ACHN (cell line): ENCODE measurements at regions not wholly inside any gene's neighbourhood (a gene's known extent, or its start where the extent isn't known, plus 50 kb on each side); places are given as distances from the start of the nearest gene placed in this dataset.

Experiments
- DNase-seq: peaks from one replicate; pipeline ENCODE4 v3.0.0-alpha.2; 2015
- in situ Hi-C: cut with HindIII; loops from 2 replicates; pipeline ENCODE4 v1.10.0; 2017; ENCODE audit warnings: low sequenced_read_pairs, low pct_ligation_motif_present, low pct_unique_long_range_greater_than_20kb

DNA sequence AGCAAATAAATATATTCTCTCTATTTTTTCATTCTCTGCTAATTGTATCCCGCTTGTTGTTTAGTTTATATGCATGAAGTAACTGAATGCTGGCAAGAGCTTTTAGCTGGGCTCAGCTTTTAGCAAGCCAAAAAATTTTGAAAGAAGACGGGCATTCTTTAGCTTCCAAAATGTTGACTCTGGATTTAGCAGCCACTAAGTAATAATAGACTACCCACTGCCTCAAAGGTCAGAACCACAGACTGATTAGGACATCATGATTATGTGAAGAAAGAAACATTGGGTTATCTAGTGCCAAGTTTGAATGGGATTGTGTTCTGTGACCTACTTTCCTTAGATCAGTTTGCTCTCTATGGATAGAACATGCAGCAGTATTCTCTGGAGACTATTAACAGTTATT is 80.3 kb upstream of the DPH5 start:
- in situ Hi-C loops: no loop called here
- no peak for DNase-seq

DNA sequence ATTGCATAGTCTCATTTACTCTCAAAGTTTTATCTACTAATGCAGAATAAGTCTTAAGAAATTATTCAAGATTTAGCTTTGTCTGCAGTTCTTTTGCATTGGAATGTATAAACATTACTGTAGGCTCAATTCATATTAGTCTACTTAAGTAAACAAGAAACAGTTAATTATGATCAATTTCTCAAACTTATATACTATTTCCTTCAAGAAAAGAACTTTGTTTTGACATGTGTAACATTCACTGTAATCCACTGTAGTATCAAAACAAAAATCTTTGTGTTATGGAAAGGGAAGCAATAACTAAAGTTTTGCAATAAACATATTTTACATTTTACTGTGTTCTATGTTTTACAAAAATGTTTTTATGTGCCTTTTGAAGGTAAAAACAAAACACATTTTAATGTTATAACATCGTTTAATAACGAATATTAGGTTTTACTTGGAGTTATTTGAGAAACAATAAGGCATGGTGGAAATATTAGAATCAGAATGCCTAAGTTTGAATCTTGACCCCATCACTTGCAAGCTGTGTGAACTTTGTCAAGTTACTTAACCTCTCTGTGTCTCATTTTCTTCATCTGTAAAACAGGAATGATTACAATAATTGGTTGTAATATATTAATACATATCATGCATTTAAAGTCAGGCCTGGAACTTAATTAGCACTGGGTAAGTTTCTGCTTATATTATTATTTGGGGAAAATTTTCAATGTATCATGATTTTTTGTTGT is 77.0 kb upstream of the DPH5 start:
- no peak for DNase-seq
- in situ Hi-C loops: no loop called here

DNA sequence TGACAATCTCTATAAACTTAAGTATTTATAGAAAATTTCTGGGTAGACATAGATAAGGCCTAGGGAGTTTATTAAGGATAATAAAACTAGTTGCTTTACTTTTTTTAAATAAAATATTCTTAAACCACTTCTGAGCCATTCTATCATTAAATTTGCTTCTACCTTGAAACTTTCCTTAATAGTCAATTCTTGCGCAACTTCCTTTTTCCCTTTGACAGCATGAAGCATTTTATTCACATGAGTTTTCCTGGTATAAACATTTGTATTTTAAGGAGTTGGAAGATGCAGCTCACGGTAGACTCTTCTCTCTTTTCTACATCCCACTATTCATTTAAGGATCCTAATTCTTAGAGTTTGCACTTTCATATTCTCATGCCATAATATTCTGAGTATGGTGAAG is 75.8 kb upstream of the DPH5 start:
- in situ Hi-C loops: no loop called here
- DNase-seq: no peak

DNA sequence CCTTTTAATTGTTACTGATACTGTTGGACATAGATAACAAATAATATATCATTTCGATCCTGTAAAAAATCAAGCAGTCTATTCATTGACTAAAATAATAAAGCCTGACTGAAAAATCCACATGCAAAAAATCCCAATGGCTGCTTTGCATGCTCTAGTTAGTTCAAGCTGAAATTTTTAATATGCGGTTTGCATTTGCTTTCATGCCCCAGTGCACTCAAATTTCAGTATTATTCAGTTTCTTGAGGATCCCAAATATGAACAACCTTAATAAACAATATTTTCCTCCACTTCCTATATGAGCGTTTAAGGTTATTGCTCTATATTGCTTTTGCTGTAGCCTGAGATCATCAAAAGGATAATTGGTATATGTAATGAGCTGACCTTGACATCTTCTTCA is 75.1 kb upstream of the DPH5 start:
- in situ Hi-C loops: no loop called here

DNA sequence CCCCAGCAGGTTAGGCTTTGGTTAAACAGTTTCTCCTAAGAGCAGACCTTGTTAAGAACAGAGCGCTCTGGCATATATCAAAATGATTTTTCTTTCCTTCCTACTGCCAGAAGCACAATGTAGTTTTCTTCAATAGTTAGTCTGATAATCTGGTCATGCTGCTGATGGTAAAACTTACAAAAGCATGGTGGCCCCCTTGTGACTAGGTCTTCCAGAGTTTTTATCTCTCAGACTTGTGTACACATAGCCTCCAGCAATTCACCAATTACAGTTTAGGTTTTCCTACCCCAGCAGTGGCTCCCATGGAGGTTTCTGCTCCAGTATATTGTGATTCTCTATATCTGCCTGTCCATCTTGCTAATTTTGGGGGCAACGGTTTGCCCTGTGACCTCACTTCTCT is 73.3 kb upstream of the DPH5 start:
- no peak for DNase-seq
- in situ Hi-C loops: no loop called here

More for the DNA sequence above, 75.1 kb upstream of the DPH5 start:
- DNase-seq: no peak

DNA sequence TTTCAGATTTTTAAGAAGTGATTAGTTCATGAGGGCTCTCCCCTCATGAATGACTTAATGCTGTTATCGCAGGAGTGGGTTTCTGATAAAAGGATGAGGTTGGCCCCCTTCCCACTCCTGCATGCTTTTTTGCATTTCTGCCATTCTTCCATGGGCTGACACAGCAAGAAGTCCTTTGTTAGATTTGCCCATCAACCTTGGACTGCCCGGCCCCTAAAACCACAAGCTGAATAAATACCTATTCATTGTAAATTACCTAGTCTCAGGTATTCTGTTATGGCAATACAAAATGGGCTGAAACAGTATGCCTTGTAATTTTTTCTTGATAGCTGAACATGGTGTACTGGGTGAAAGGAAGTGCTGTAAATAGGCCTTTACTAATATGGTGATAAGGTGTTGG is 72.7 kb upstream of the DPH5 start:
- in situ Hi-C loops: no loop called here

DNA sequence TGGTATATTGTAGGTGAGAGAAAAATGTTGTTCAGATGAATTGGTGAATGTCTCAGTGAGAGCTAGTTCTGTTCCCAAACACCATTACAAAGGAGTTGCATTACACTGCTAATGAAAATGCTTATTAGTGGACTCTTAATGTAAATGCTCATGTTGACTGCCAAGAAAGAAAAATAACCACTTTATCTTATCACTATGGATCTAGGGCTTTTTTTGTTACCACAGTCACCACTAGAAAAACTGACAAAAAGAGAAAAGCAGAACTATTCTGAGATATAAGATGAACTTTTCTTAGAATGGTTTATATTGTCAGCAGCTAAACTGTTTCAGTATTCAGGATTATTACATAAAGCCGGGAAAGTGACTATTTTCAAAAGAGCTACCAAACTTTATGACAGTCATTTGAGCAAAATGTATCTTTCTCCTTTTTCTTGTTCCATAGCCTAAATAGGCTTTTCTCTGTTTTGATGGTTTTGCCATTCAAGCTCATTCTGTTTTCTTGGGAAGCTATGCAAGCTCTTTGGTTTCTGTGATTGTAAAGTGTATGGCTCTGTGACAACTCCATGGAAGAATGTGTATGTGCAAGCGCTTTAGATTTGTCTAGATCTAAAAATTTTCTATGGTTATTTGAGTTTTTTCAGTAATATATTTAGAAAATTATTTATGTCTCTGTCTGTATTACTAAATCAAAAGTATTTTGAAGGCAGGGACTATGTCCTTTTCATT is 64.2 kb upstream of the DPH5 start:
- in situ Hi-C loops: no loop called here
- DNase-seq: no peak

More for the DNA sequence above, 72.7 kb upstream of the DPH5 start:
- DNase-seq: no peak

DNA sequence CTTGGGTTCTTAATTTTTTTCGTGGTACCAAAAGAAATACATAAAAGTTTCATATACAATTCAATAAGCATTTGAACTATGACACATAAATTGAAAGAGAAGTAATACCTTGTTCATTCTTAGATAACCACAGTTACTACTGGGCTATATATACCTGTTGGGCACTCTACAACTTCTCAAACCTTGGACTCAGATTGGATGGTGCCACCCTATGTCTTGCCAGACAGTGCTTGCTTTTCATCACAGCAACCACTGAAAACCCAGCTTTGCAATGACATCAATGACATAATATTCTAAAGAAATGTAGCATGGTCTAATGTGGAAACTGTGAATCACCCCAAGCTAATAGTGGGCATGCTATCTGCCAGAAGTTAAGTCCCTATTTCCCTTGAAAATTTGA is 62.8 kb upstream of the DPH5 start:
- DNase-seq: no peak
- in situ Hi-C loops: no loop called here

DNA sequence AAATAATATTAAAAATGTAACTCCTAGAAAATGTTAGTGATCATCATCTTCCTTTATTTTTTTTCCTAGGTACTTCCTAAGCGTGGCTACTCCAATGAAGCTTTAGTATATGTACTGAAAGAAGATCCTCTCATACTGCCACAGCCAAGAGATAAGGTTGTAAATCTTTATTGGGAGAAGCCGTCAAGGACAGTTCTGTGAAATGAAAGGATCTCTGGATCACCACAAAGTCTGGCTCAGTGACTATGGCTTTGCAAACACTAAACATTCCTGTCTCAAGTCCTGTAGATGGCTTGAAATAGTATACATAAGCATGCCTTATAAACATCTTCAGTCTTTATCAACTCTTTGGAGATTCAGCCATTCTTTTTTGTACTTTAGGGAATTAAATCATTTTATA is 61.2 kb upstream of the DPH5 start:
- in situ Hi-C loops: no loop called here
- DNase-seq: no peak

DNA sequence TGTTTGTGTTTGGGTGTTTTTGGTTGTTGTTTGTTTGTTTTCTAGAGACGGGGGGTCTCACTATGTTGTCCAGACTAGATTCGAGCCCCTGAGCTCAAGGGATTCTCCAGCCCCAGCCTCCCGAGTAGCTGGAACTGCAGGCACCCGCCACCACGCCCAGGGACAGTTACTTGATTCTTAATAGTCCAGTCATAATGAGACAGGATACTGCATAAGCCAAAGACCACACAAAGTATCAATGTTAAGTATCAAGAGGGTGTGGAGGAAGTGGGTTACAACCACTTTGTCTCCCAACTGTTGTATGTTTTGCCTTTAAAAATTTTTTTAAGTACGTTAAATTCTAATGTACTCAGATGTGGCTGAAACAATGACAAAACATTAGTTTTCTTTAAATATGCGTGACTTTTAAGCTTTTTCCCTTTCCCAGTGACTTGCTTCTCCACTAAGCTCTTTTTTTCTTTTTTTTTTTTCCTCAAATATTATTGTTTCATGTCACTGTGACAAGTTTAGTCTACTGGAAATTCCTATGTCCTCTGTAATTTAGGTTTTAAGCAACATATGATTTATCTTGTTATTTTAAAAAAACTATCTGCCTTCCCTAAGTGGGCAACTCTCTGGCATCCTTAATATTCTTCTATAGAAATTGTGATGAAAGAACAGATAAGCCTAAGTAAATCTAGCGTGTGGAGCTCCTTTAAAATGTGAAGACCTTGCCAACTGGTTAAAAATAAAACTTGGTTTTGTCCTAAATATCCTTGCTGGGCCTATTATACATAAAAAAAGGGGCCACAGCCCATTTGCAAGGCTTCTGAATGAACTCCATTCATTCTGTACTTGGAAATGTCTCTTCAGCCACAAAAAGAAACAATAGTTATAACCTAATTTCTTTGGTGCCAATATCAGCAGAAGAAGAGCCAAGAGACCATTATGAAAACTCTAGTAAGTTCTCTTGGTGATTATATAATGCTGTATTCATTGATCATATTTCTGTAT is 56.2 kb upstream of the DPH5 start:
- in situ Hi-C loops: no loop called here
- DNase-seq: no peak

DNA sequence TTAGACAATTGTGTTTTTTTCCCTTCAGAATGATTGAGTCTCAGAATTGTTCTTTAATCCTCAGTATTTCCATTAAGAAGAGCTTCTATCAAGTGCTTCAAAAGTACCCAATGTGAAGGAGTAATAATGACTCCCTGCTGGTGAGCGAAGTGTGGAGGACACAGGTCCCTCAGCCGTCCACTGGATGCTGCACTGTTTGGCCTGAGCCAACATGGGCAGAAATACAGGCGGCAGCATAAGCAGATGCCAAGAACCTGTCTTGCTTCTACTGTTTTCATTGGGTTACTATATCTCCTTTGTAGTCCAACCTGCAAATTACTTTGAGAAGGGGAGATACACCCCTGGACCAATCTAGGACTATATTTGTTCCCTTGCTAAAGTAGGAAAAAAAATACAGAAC is 55.3 kb upstream of the DPH5 start:
- no peak for DNase-seq
- in situ Hi-C loops: no loop called here

DNA sequence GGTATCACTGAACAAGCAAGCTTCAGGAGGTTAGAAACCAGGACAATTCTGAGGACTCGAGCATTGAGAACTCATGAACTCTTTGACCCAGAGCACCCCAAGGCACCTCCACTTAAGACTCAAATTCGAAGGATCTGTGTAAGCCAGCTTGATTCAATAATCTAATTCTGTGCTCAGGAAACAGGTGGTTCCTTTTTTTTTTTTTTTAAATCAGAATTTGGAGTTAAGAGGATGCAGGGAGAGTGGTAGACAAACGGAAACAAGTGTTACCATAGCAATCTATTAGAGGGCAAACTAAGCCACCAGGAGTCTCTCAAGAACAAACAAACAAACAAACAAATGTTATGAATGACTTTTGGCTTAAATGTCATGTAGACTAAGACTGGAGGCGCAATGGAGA is 53.8 kb upstream of the DPH5 start:
- in situ Hi-C loops: no loop called here

DNA sequence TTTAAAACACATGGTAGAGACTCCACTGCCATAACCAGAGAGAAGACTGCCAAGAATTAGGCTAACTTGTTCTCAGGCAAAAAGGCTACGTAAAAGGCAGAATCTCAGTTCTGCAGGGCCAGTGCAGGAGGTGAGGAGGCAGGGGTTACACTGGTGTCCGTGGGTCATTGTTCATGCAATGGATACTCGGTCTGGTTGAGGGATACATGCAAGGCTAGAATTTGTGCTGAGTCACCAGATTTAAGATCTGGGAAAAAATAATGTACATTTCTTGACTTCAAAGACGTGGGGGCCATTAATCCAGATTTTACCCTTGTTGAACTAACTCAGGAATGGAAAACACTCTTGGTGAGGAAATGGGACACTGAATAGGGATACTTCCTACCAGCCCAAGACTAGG is 52.3 kb upstream of the DPH5 start:
- in situ Hi-C loops: no loop called here
- DNase-seq: no peak

More for the DNA sequence above, 53.8 kb upstream of the DPH5 start:
- DNase-seq: no peak

DNA sequence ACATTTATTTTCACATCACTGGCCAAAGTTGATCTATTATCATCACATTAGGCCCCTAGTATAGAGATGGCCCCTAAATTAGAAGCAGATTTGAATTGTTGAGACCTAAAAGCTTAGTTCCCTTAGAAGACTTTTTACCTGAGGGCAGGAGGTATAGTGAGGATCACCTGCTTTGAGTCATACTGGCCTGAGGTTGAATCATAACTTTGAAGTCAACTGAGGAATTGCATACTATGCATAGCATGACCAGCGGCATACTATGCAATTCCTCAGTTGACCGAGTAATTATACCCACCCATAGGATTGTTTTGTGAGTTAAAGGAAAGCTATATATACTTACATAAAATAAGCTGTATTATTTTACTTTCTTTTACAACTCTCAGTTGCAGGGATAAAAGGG is 50.3 kb upstream of the DPH5 start:
- DNase-seq: no peak
- in situ Hi-C loops: no loop called here
